ENCODE measurements at regions not wholly inside any gene's neighbourhood (a gene's known extent, or its start where the extent isn't known, plus 50 kb on each side); places are given as distances from the start of the nearest gene placed in this dataset.

GRCh38 chr5:91266184-91266705 is 116.9 kb downstream of the ARRDC3 start:
- no peak overlapping the region for H3K4me3 ChIP-seq
- intact Hi-C loops (cut with DNase I) = loop anchor here (5.0 kb wide), 1 partner anchor 144 kb away; no protein-coding TSS in a partner anchor
- WGBS, 2 donors = 46 to 68% methylated on average over 3 of the region's 3 CpGs

GRCh38 chr5:91264311-91265051 is 118.6 kb downstream of the ARRDC3 start:
- no peaks in the 10 kb centered on the region for H3K9me3 ChIP-seq
- no peak overlapping the region for H3K27ac ChIP-seq
- H3K4me3 ChIP-seq = no peak overlapping the region
- no peaks in the 10 kb centered on the region for H3K27me3 ChIP-seq
- intact Hi-C loops (cut with DNase I) = loop anchor here (5.0 kb wide), 1 partner anchor 142 kb away; no protein-coding TSS in a partner anchor
- H3K36me3 ChIP-seq = no peaks in the 10 kb centered on the region
- no peak for DNase-seq
- no peak for TF ChIP-seq POLR2AphosphoS5 (IDR thresholded peaks at IDR 0.05)
- no peak for TF ChIP-seq CTCF (IDR thresholded peaks at IDR 0.05)
- TF ChIP-seq EP300 (IDR thresholded peaks at IDR 0.05) = no peak
- H3K4me1 ChIP-seq = peaks cover 0 to 27% (median 12%) of the 10 kb centered on the region in 4 donors

More at GRCh38 chr5:91266184-91266705, 116.9 kb downstream of the ARRDC3 start:
- Histone ChIP-seq H3K27me3 (no peaks in the 10 kb centered on the region), H3K36me3 (no peaks in the 10 kb centered on the region), H3K27ac (peak overlapping the region in 3 of 4 donors; percentile 58 to 67 (median 62)), H3K9me3 (no peaks in the 10 kb centered on the region), H3K4me1 (peaks cover 0 to 27% (median 12%) of the 10 kb centered on the region in 4 donors)
- TF ChIP-seq POLR2AphosphoS5 (IDR thresholded peaks at IDR 0.05) (peak in 3 of 4 donors; percentile 32 to 61 (median 43)), EP300 (IDR thresholded peaks at IDR 0.05) (peak in 1 of 4 donors; percentile 5), CTCF (IDR thresholded peaks at IDR 0.05) (peak in 3 of 4 experiments; percentile 5 to 45 (median 33)), POLR2A (IDR thresholded peaks at IDR 0.05) (no peak)
- DNase-seq = no peak

- no peaks in the 10 kb centered on the region for H3K9me3 ChIP-seq
- intact Hi-C loops (cut with DNase I) = no loop called here
- H3K27me3 ChIP-seq = no peaks in the 10 kb centered on the region
- no peak for DNase-seq
- H3K36me3 ChIP-seq = no peaks in the 10 kb centered on the region
- H3K4me3 ChIP-seq = no peak overlapping the region
- no peak overlapping the region for H3K27ac ChIP-seq
- H3K4me1 ChIP-seq = peaks cover 0 to 27% (median 12%) of the 10 kb centered on the region in 4 donors
- TF ChIP-seq EP300 (IDR thresholded peaks at IDR 0.05) = no peak
- WGBS, 2 donors = 88 to 89% methylated on average over 5 of the region's 5 CpGs
These were observed 119.2 kb downstream of the ARRDC3 start for GRCh38 chr5:91263898-91264297.

GRCh38 chr5:91257301-91257700 is 125.8 kb downstream of the ARRDC3 start:
- no peaks in the 10 kb centered on the region for H3K4me1 ChIP-seq
- DNase-seq = no peak
- TF ChIP-seq EP300 (IDR thresholded peaks at IDR 0.05) (no peak), CTCF (IDR thresholded peaks at IDR 0.05) (no peak), POLR2AphosphoS5 (IDR thresholded peaks at IDR 0.05) (no peak), POLR2A (IDR thresholded peaks at IDR 0.05) (no peak)
- no peaks in the 10 kb centered on the region for H3K9me3 ChIP-seq
- H3K36me3 ChIP-seq = no peaks in the 10 kb centered on the region
- H3K27ac ChIP-seq = no peak overlapping the region
- intact Hi-C loops (cut with DNase I) = no loop called here
- H3K27me3 ChIP-seq = no peaks in the 10 kb centered on the region
- no peak overlapping the region for H3K4me3 ChIP-seq

GRCh38 chr5:91256142-91256524 is 127.0 kb downstream of the ARRDC3 start:
- WGBS, 2 donors = 92 to 93% methylated on average over 7 of the region's 7 CpGs
- Histone ChIP-seq H3K9me3 (no peaks in the 10 kb centered on the region), H3K4me3 (no peak overlapping the region), H3K36me3 (no peaks in the 10 kb centered on the region), H3K27me3 (no peaks in the 10 kb centered on the region), H3K4me1 (no peaks in the 10 kb centered on the region), H3K27ac (no peak overlapping the region)
- TF ChIP-seq POLR2AphosphoS5 (IDR thresholded peaks at IDR 0.05) (no peak), CTCF (IDR thresholded peaks at IDR 0.05) (no peak), EP300 (IDR thresholded peaks at IDR 0.05) (no peak), POLR2A (IDR thresholded peaks at IDR 0.05) (no peak)
- intact Hi-C loops (cut with DNase I) = no loop called here
- DNase-seq = no peak
